GM12873 (cell line): ENCODE measurements at regions not wholly inside any gene's neighbourhood (a gene's known extent, or its start where the extent isn't known, plus 50 kb on each side); places are given as distances from the start of the nearest gene placed in this dataset.

Source experiments
- CTCF ChIP-seq: IDR thresholded peaks from 2 replicates; pipeline ENCODE4 v1.5.1; 2012; ENCODE audit warnings: low read depth, mild to moderate bottlenecking, moderate library complexity, low read length, control low read depth; ENCODE audit not compliant: insufficient read depth; ENCODE audit errors: missing control alignments

GRCh38 chr2:235170536-235171521 is 219.0 kb downstream of the SH3BP4 start:
- TF ChIP-seq CTCF, result no peak

GRCh38 chr2:235171550-235172031 is 219.8 kb downstream of the SH3BP4 start:
- no peak for TF ChIP-seq CTCF

- no peak for TF ChIP-seq CTCF
Measured at GRCh38 chr2:235180642-235181041, 228.8 kb downstream of the SH3BP4 start.

- no peak for TF ChIP-seq CTCF
Measured at GRCh38 chr2:235183786-235184185, 232.0 kb downstream of the SH3BP4 start.

GRCh38 chr2:235187806-235188205 is 236.0 kb downstream of the SH3BP4 start:
- no peak for TF ChIP-seq CTCF

- no peak for TF ChIP-seq CTCF
Measured at GRCh38 chr2:235191486-235191885, 239.7 kb downstream of the SH3BP4 start.

- TF ChIP-seq CTCF, result no peak
Measured at GRCh38 chr2:235191978-235192377, 240.2 kb downstream of the SH3BP4 start.
